Kidney capillary endothelial cell (primary cell): ENCODE measurements at regions not wholly inside any gene's neighbourhood (a gene's known extent, or its start where the extent isn't known, plus 50 kb on each side); places are given as distances from the start of the nearest gene placed in this dataset.
"Not testable (repeated sequence)": the region's sequence is repeated elsewhere in the genome, so short reads cannot be mapped to it uniquely, and the experiment has no call there.

Source experiments
- DNase-seq: peaks from one replicate; pipeline ENCODE4 v3.0.0-alpha.2; 2018; ENCODE audit warnings: low spot score

DNA sequence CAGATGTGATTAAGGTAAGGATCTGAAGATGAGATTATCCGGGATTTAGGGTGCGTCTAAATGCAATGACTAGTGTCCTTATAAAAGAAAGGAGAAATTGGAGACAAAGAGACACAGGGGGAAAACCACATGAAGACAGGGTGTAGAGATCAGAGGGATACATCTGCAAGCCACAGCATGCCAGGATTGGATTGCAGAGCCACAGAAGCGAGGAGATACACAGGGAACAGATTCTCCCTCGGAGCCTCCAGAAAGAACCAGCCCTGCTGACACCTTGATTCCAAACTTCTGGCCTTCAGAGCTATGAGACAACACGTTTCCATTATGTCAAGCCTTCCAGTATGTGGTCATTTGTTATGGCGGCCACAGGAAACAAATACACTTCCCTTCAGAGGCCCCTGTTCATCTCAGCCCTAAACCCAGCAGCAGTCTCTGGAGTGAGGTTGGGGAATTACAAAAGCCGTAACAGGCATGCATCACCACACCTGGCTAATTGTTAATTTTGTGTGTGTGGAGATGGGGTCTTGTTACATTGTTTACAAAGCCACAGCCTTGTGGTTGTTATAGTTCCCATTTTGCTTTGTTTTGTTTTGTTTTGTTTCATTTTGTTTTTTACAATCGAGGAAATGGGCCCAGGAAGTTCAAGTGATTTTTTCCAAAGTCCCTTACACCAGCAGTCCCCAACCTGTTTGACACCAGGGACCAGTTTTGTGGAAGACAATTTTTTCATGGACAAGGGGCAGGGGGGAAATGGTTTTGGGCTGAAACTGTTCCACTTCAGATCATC lies 51.6 kb upstream of the LYRM9 start:
- no peak for DNase-seq

DNA sequence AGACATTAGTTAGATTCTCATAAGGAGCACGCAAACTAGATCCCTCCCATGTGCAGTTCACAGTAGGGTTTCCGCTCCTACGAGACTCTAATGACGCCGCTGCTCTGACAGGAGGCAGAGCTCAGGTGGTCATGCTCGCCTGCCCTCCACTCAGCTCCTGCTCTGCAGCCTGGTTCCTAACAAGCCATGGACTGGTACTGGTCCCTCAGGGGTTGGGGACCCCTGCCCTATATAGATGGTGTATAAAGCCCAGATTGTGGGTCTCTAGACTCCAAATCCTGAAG lies 52.1 kb upstream of the LYRM9 start:
- DNase-seq, result no peak

DNA sequence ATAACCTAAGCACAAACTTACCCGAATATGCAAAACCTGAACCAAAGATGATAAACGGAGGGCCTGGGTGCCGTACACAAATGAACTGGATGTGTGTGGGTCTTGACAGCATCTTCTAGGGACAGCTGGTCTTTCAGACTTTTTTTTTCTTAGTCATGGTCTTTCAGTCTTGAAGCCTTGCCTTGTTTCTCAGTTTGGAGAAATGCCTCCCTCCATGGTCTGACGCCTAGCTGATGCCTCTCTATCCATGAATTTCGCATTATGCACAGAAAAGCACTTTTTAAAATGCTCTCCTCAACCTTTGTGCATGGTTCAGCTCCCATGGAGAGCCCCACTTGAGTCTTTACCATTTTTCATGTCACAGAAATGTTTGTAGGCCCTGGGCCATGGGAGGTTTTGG lies 52.8 kb upstream of the LYRM9 start:
- DNase-seq, result no peak

DNA sequence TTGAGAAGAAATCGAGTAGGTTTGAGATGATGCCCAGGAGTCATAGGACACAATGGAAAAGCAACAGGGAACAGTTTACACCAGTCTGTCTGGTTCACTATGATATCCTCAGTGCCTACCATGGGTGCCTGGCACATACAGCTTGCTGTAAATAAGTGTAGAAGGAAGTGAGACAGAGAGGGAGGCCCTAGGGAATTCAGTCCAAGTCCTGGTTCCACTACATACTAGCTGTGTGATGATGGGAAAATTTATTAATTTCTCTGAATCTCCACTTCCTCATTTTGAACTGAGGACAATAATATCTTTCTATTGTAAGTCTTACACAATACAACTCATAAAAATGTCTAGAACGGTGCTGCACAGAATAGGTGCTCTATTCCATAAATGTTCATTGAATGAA lies 53.3 kb upstream of the LYRM9 start:
- DNase-seq, result peak; percentile 54

DNA sequence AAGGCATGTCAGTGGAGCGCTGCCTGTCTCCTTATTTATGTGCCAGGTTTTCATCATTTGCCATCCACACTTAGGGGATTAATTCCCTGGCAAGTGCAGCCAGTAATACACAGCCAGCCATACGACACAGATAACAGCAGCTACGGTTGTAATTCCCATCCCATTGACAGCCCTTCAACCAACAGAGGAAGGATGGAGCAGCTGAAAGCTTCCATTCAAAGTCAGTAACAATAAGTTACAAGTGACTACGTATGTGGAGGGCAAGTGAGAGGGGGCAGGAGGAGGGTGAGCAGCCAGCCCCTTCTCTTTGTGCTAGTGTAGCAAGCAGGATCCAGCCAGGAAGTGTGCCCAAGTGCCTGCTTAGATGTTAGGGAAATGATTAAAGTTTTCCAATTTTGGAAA lies 53.8 kb upstream of the LYRM9 start:
- peak; percentile 35 for DNase-seq

DNA sequence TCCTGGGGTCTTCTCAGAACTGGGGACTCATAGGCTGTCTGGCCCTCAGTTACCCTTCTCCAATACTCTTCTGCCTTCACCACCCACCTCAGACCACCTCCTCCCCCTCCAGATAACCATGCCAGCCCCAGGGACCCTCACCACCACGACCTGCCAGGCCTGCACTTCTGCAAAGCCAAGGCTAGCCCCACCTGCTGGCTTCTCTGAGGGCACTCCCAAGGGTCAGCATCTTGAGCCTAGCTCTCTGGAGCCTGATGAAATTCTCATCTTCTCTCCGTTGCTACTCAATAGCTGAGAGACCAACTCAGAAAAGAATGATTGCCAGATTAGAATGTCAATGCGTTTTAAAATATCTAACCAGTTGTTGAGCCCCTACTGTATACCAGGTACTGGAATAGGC lies 56.1 kb upstream of the LYRM9 start:
- no peak for DNase-seq

DNA sequence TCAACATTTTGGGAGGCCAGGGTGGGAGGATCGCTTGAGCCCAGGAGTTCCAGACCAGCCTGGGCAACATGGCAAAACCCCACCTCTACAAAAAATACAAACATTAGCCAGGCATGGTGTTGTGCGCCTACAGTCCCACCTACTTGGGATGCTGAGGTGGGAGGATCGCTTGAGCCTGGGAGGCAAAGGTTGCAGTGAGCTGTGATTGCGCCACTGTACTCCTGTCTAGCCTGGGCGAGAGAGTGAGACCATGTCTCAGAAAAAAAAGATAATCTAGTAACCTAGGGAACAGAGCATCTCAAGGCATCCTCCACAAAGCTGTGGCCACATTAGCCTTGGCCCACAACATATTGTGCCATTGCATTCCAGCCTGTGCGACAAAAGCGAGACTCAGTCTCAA lies 57.1 kb upstream of the LYRM9 start:
- DNase-seq, result not testable (repeated sequence)

DNA sequence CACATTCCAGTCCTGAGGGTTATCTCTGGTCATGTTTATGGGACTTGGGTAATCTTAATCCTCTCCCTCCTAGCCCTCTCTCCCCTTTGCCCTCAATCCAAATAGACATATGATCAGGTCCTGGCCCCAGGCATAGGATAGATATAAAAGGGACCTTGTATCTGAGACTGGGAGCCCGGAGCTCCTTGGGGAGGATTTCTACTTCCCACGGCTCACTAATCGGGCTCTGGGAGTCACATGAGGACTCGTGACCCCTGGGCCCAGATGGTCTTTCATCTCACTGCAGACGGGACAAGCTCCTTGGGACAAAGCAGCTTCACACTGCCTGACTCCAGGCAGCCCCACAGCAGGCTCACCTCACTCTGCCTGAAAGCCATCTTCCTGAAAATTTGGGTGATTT lies 57.8 kb upstream of the LYRM9 start:
- DNase-seq, result no peak

DNA sequence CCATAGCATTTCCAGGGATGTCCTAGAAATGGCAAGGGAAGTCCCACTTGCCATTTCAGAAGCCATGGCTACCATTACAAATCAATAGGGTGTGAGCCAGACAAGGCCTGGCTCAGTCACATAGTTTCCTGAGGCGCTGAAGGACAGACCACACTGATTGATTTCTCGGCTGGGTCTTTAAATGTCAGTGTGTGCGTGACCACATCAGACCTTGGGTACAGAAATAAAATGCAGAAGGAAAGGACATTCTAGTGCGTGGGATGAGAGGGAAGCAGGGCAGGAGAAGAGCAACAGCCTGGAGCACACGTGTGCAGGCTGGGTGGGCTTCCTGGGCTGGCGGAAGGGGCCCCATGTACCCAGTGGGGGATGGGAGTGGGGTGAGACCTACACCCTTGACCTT lies 58.7 kb upstream of the LYRM9 start:
- DNase-seq, result no peak

DNA sequence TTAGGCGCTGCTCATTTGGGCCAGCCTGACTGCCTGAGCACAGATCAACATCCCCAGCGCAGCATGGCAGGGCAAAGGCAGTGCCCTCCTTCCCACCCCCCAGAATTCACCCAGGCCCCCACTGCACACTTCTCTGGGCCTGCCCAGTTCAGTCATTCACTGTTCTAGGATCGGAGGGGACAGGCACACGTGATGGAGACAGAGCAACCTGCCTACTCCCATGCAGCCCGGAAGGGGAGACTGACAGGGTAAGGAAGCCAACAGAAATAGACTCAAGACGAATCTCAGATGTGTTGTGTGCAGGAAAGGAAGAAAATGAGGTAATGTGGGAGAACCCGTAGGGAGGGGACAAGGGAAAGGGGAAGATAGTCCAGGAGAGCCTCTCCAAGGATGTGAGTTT lies 59.2 kb upstream of the LYRM9 start:
- no peak for DNase-seq

DNA sequence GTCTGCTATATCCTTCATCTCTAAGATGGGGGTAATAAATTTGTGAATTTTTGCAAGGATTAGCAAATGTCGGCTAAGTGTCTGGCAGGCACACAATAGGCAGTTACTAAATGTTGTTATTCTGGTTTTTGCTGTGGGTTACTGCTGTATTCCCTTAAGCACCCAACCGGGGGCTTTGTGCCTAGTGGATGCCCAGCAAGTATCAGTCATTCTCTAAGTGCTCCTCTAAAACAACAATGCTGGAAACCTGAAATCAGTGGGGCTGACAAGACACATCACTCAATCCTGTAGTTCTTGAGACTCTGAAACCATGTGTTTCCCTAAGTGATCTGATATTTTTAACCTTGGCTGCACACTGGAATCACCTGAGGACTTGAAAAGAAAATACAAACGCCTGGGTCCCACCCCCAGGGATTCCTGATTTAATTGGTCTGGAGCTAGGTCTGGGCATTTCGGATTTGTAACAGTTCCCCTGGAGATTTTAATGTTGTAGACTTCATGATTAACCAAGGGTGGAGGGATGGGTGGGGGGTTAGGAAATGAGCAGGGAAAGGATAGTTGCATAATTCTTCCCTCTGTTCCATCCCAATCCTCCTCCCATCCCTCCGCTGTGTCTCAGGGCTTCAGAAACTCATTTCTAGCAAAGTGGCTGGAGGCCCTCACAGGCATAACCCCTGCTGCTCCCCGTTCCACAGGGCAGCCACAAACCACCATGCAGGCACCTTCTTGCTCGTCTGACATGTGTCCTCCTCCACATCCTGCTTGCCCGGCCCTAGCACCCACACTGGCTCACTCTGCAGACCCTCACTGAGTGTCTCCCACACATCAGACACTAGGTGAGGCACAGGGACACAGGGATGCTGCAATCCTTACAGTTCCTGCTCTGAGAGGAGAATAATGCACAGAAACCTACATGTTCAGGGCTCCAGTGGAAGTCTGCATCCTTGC lies 61.7 kb upstream of the LYRM9 start:
- DNase-seq, result no peak

DNA sequence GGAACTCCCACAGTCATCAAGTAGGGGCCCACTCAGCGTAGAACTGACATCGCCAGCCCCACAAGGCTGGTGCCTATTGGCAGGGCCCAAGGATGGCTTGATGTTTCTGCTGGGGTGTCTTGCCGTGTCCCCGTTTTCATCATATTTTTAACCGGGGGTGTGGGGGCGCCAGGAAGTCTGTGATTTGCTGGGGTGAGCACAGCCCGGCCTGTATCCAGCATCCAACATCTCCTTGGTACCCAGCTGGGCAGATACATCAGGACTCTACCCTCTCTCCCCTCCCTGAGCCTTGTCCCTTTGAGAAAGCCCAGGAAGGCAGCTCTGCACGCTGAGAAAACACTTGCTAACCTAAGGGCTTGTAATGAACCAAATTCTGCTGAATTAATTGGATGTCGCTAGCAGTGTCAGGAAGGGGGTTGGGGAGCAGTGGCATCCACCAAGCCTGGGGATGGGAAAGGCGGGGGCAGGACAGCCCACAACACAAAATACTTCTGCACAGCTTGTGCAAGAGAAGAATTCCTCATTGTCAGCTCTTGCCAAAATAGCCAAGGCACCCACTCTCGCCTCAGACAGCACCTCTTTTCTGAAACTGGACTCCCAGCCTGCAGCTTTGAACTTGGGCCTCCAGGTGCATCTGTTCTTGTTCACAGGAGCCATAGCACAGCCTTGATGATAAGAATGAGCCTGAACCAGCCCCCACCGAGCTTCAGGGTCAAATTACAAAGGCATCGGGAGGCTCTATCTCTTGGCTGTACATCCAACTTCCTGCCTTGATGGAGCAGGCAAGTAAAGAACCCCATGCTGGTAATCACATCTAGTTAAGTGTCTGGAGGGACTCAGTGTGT lies 63.7 kb upstream of the LYRM9 start:
- no peak for DNase-seq

DNA sequence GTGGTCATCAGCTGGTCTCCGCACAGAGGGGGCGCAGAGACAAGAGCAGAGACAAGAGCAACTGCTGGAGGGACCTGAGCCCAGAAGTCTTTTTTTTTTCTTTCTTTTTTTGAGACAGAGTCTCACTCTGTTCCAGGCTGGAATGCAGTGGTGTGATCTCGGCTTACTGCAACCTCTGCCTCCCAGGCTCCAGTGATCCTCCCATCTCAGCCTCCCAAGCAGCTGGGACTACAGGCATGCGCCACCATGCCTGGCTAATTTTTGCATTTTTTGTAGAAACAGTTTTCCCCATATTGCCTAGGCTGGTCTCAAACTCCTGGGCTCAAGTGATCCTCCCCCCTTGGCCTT lies 64.3 kb upstream of the LYRM9 start:
- not testable (repeated sequence) for DNase-seq

DNA sequence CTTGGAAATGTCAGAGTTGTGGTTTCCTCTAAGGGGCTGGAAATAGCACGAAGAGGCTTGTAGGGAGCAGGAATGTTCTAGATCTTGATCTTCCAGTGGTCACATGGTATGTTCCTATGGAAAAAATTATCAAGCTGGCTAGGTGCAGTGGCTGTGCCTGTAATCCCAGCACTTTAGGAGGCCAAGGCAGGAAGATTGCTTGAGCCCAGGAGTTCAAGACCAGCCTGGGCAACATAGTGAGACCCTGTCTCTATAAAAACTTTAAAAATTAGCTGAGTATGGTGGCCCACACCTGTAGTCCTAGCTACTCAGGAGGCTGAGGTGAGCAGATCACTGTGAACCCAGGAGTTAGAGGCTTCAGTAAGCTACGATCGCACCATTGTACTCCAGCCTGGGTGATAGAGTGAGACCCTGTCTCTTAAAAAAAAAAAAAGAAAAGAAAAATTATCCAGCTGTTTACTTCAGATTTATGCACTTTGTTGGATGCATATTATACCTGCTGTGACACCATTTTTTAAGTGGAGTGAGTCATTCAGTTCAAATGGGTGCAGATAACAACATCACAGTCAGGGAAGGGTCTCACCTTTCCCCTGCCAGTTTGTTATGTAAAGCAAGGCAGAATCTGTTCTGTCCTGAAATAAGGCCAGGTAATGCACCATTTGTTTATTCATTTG lies 65.7 kb upstream of the LYRM9 start:
- no peak for DNase-seq

DNA sequence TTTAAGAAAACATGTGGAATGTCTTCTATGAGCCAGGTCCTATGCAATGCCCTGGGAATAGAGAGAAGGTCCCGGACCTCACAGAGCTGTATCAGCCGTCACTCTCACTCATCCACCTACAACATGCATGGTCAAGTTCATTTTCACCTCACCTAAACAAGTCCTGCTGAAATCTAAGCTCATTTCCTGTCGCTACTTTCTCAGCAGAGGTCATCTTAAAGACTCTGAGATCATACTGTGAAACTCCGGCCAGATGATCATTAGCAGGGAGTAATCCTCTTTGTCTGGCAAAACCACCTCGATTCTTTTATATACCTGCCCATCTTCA lies 66.2 kb upstream of the LYRM9 start:
- no peak for DNase-seq

DNA sequence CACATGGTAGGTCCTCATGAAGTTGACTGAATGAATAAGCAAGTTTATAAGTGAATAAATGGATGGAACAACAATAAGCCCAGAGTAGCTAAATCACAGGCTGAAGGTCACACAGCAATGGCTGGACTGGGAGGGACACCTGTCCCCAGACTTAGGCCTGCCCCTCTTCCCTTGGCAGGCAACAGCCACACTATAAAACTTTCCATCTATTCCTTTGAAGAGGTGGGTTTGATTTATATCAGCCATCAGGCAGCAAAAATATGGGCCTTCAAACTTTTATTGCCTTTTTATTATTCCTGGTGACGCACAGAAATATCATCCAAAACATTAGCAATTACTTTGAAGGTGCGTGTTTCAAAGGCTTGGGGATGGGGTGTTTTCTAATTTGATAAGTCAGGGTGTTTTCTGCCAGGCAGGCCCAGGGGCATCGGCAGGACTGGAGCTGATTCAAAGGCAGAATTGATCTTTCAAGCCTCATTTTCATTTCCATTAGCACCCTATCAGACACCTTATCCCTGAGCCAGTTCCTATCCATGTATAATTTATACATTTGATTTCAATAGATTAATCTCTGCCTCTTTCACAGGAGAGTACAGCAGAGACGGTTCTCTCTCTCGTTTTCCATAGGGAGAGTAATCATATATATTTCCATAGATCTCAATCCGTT lies 67.2 kb upstream of the LYRM9 start:
- DNase-seq, result no peak

DNA sequence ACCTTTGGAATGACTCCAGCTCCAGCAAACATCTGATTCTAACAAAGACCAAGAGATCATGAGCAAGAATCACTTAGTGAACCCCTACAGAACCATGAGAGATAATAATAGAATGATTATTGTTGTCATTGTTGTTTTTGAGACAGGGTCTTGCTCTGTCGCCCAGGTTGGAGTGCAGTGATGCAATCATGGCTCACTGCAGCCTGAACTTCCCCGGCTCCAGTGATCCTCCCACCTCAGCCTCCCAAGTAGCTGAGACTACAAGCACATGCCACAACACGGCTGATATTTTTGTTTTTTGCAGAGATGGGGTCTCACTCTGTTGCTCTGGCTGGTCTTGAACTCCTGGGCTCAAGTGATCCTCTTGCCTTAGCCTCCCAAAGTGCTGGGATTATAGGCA lies 69.4 kb upstream of the LYRM9 start:
- not testable (repeated sequence) for DNase-seq

DNA sequence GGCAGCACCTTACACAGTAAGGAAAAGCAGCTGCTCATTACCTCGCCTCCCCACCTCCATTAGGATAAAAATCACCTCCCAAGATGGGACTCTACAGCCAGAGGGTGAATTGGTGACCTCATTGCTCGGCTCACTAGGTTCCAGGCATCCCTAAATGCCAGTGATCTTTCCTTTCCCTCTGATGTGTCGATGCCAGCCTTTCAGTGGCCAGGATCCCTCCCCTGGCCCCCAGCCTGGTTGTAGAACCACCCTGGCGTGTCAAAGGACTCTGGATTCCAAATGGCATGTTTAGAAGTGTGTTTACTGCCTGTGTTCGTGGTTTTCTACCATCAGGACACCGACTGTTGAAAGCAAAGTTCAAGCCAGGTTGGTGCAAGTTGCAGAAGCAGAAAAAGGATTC lies 72.1 kb upstream of the LYRM9 start:
- no peak for DNase-seq

DNA sequence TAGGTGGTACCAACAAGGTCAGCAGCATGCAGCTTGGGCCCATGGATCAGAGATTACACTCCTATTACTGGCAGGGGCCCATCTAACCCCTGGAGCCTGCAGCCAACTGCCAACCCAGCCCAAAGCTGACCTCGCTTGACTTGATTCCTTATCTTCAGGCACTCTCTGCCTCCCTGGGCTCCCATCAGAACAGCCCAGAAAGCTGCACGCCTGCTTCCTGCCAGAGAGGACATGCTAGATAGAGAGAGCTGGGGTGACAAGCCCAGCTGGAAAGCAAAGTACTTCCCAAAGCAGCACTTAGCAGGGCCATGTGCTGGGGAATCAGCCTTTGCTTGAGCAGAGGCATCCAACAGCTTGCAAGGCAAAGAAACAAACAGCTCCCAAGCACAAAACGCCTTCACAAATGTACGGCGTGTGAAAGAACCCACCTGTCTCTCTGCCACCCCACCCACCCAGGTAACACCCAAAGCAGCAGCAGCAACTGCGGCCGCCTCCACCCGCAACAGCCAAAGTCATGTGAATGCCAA lies 74.2 kb upstream of the NLK start:
- DNase-seq, result no peak

DNA sequence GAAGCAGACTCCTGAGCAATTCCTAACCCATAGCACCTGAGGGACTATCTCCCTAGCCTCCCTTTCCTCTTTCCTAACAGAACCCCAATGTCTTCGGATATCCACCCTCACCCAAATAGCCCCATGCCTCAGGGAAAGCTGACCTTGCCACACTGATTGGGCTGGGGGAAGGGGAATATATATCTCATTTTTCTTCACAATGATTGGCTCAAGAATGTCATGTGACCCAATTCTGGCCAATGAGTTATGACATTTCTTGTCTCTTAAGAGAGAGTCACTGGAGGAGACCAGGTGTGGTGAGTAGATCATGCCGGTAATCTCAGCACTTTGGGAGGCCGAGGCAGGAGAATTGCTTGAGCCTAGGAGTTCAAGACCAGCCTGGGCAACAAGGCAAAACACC lies 71.9 kb upstream of the NLK start:
- no peak for DNase-seq

DNA sequence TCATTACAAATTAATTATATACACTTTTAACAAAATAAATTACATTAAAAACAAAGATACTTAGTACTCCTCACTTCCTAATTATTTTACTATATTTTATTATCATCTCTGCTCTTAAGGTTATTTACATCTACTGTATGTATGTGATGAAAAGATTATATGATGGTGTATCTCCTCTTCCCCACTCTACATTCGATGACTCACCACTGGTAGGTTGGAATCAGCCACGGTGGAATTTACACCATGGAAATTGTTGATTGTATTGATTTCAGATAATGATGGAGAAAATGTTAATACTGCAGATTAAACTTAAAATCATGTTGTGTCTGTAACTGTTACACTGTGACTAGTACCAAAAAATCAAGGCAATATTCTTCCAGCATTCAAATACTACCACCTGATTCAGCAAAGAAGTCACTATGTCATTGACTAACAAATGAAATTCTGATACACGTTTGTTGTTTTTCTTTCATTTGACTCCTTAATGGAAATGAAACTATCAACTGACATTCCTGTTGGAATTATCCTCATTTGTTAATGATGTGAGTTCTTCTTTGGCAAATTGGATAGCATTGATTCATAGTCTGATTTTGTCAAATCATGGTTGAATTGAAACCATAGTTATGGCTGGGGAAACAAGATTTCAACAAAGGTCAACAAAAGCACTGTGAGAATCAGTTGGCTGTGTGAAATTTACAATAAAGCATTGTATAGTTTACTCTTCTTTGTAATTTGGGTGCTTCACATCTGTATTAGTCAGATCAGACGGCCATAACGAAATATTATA lies 69.0 kb upstream of the NLK start:
- no peak for DNase-seq
